D721Med (cell line): ENCODE measurements at regions not wholly inside any gene's neighbourhood (a gene's known extent, or its start where the extent isn't known, plus 50 kb on each side); places are given as distances from the start of the nearest gene placed in this dataset.

Experiments used
- DNase-seq: peaks from one replicate; pipeline ENCODE4 v3.0.0; 2011; ENCODE audit warnings: low spot score; ENCODE audit not compliant: insufficient read length
- FAIRE-seq: peaks from 2 replicates; lab custom pipeline; 2011; peaks lifted over from hg19 to GRCh38; lab: Jason Lieb, UNC
- CTCF ChIP-seq: IDR thresholded peaks from 2 replicates; pipeline ENCODE4 v1.5.1; 2012; ENCODE audit warnings: mild to moderate bottlenecking, control low read depth; ENCODE audit not compliant: insufficient read depth; ENCODE audit errors: missing control alignments

- TF ChIP-seq CTCF = no peak
- DNase-seq = no peak
- no peak for FAIRE-seq
Measured at GRCh38 chr4:100076753-100077152, 113.5 kb downstream of the DDIT4L start.

DNA sequence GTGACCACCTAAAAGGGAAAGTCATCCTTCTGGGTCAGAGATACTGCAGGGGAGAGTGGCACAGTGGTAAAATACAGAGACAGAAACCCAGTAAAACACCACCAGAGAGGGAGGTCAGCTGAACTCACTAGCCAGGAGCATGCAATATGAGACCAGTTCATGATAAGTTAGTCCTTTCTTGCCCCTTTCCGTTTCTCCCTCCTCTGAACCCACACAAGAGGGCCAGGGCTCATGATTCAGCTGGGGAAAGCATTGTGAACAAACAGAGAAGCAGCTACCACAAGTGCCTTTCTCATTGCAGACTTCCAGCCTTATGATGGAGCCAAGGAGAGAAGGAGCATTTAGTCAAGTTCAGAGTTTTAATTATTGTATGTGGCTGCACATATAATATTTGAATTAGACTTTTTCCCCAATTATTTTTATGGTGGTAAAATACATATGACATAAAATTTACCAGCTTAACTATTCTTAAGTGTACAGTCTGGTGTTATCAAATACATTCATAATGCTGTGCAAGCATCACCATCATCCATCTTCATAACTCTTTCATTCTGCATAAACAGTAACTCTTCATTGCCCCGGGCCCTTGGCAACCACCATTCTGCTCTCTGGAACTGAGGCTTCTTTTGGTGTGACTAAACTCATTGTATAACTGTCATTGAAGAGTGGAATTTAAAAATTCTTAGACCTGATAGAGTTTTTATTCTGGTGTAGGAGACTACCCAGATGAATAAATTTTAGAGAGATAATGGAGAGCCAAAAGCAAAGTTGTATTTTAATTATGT, 114.6 kb downstream of the DDIT4L start:
- FAIRE-seq (no peak), DNase-seq (no peak)
- TF ChIP-seq CTCF = no peak

DNA sequence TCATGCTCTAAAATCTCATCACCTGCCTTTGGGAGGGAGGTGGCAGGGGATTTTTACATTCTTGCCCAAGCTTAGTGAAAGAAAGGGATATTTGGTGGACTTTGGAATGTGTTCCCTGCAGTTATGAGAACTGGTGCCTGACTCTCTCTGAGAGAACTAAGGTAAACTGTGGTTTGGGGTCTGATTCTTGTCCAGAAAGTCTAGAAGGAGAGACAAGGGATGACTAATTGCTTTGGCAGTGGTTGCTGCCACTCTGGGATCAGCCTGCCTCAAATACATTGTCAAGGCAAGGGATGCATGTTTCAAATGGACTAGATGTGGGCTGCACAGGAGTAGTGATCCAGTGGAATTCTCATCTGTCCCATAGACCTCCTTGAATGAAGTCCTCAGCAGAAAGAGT, 115.2 kb downstream of the DDIT4L start:
- FAIRE-seq = no peak
- TF ChIP-seq CTCF = no peak
- DNase-seq = no peak

DNA sequence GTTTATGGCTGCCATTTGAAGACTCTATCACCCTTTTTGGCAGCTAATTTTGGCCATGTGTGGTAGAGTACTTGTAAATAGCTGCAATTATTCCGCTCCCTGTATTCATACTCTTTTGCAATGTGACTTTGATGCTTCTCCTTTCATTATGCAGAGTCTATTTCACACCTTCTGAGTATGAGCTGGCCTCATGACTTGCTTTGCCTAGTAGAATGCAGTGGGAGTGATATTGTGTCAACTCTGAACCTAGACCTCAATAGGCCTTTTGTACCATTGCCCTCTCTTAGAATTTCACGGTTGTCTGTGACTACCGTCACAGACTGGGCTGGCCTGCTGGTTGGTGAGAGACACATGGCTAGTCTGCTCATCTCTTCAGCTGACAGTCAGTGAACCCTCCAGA, 118.8 kb downstream of the DDIT4L start:
- TF ChIP-seq CTCF = no peak
- FAIRE-seq = no peak
- DNase-seq = no peak

DNA sequence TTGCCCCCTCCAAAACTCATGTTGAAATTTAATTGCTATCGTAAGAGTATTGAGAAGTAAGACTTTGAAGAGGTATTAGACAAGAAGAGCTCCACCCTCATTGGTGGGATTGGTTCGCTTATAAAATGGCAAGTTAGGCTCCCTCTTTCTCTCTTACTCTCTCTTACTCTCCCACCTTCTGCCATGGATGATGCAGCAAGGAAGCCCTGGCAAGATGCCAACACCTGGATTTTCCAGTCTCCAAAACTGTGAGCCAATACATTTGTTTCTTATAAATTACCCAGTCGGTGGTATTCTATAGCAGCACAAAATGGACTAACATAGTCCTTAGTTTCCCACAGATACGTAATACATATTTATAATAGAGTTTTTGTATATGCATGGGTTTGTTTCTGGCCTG, 119.4 kb downstream of the DDIT4L start:
- FAIRE-seq (no peak), DNase-seq (no peak)
- no peak for TF ChIP-seq CTCF

DNA sequence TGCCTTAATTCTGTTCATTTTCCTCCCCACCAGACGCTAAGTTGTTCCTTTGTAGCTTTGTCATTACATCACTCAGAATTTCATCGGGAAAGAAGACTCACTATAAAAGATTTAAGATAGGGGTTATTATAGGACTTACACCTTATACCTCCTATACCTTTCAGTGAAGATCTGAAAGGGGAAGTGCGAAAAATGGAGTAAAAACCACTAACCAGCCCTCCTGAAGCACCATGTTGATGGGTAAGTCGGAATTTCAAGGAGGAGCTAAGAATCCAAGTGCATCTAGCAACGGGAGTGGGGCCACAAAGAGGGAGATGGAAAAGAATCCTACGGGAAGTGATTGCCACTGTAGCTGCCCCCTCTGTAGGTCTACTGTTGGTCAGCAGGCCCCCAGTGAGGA, 119.1 kb upstream of the H2AZ1 start:
- FAIRE-seq (no peak), DNase-seq (no peak)
- no peak for TF ChIP-seq CTCF

DNA sequence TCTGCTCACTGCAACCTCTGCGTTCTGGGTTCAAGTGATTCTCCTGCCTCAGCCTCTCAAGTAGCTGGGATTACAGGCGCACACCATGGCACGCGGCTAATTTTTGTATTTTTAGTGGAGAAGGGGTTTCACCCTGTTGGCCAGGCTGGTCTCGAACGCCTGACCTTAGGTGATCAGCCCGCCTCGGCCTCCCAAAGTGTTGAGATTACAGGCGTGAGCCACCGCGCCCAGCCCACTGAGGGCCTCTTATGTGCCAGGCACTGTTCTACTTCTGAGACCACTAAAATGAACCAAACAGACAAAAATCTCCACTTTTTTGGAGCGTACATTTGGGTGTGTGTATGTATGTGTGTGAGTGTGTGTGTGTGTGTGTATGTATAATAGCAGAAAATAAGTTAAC, 117.2 kb upstream of the H2AZ1 start:
- DNase-seq = no peak
- TF ChIP-seq CTCF = no peak
- FAIRE-seq = no peak
